ENCODE measurements at regions not wholly inside any gene's neighbourhood (a gene's known extent, or its start where the extent isn't known, plus 50 kb on each side); places are given as distances from the start of the nearest gene placed in this dataset.

DNA sequence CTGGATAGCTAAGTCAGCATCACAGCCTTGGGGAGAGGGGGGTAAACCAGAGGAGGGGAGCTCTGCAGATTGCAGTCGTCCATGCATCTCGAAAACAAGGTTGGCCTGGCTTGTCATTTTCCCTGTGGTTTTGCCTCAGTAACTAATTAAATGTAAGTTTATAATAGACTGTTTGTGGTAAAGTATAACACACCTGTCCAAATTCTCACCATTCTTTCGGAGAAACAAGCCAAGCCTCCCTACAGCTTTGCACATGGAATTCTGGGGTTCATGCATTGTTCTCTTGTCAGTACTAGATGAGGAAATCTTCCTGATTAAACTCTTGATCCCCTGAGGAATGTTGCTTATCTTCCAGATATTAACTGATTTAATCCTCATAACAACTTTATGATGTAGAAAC lies 1065.2 kb upstream of the FAM98A start:
- WGBS, 2 donors, result 40% methylated on average over 3 of the region's 3 CpGs
- TF ChIP-seq, protein P1, sequence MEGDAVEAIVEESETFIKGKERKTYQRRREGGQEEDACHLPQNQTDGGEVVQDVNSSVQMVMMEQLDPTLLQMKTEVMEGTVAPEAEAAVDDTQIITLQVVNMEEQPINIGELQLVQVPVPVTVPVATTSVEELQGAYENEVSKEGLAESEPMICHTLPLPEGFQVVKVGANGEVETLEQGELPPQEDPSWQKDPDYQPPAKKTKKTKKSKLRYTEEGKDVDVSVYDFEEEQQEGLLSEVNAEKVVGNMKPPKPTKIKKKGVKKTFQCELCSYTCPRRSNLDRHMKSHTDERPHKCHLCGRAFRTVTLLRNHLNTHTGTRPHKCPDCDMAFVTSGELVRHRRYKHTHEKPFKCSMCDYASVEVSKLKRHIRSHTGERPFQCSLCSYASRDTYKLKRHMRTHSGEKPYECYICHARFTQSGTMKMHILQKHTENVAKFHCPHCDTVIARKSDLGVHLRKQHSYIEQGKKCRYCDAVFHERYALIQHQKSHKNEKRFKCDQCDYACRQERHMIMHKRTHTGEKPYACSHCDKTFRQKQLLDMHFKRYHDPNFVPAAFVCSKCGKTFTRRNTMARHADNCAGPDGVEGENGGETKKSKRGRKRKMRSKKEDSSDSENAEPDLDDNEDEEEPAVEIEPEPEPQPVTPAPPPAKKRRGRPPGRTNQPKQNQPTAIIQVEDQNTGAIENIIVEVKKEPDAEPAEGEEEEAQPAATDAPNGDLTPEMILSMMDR (IDR thresholded peaks at IDR 0.05), result no peak
- no peak for TF ChIP-seq POLR2A (IDR thresholded peaks at IDR 0.05)
- no peaks in the 10 kb centered on the region for H3K36me3 ChIP-seq
- DNase-seq, result no peak
- intact Hi-C loops (cut with DNase I), result no loop called here
- H3K9me3 ChIP-seq, result no peaks in the 10 kb centered on the region
- H3K4me3 ChIP-seq, result no peak overlapping the region
- H3K4me1 ChIP-seq, result no peaks in the 10 kb centered on the region
- H3K27me3 ChIP-seq, result no peaks in the 10 kb centered on the region
- no peak overlapping the region for H3K27ac ChIP-seq

DNA sequence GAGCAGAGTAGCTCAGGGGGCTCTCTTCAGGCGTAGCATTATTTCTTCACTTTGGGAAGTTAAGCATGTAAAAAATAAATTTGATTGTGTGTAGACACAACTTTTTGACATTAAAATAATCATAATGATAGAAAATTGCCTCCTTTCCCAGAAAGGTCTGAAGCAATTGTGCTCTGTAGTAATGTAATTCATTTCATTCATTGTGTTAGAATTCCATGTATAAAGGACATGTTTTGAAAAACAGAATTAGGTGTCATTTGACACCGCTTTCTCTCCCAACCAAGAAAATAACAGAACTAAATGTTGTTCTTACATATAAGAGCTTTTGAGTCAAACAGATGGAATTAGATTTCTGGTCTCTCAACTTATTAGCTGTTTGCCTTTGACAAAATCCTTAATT lies 1064.2 kb upstream of the FAM98A start:
- intact Hi-C loops (cut with DNase I), result no loop called here
- no peaks in the 10 kb centered on the region for H3K4me1 ChIP-seq
- no peak overlapping the region for H3K27ac ChIP-seq
- H3K9me3 ChIP-seq, result no peaks in the 10 kb centered on the region
- H3K36me3 ChIP-seq, result no peaks in the 10 kb centered on the region
- no peaks in the 10 kb centered on the region for H3K27me3 ChIP-seq
- DNase-seq, result no peak
- TF ChIP-seq POLR2A (IDR thresholded peaks at IDR 0.05), result no peak
- TF ChIP-seq, protein P1 (IDR thresholded peaks at IDR 0.05), result no peak
- no peak overlapping the region for H3K4me3 ChIP-seq
- WGBS, 2 donors, result 84 to 86% methylated on average over 2 of the region's 2 CpGs

DNA sequence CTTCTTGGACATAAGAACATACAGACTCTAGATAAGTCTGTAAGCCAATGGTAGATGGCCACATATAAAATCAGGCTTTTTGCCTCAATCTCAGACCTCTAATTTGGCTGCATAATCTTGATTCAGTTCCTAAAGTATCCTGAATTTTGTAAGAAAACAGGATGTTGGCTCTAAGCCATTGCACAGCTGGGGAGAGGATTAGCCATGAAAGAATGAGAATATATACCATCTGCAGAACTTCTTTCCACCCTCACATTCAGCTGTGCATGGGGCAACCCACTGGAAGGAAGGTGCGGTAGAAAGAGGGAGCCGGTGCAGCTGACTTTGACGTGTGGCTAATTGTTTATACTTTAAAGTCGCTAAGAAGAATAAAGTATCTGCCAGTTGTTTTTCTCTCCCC lies 1061.6 kb upstream of the FAM98A start:
- no peaks in the 10 kb centered on the region for H3K27me3 ChIP-seq
- TF ChIP-seq, protein P1 (IDR thresholded peaks at IDR 0.05), result no peak
- no peak for TF ChIP-seq POLR2A (IDR thresholded peaks at IDR 0.05)
- no peak for DNase-seq
- no peak overlapping the region for H3K4me3 ChIP-seq
- no peaks in the 10 kb centered on the region for H3K9me3 ChIP-seq
- H3K4me1 ChIP-seq, result no peaks in the 10 kb centered on the region
- no peak overlapping the region for H3K27ac ChIP-seq
- no peaks in the 10 kb centered on the region for H3K36me3 ChIP-seq
- WGBS, 2 donors, result 66 to 68% methylated on average over 4 of the region's 4 CpGs
- intact Hi-C loops (cut with DNase I), result no loop called here

GRCh38 chr2:34656632-34657031 lies 1057.5 kb upstream of the FAM98A start:
- H3K27me3 ChIP-seq, result no peaks in the 10 kb centered on the region
- H3K4me3 ChIP-seq, result no peak overlapping the region
- H3K36me3 ChIP-seq, result no peaks in the 10 kb centered on the region
- intact Hi-C loops (cut with DNase I), result no loop called here
- no peaks in the 10 kb centered on the region for H3K9me3 ChIP-seq
- 53 to 72% methylated on average over 3 of the region's 3 CpGs for WGBS, 2 donors
- DNase-seq, result no peak
- no peak overlapping the region for H3K27ac ChIP-seq
- no peaks in the 10 kb centered on the region for H3K4me1 ChIP-seq
- no peak for TF ChIP-seq POLR2A (IDR thresholded peaks at IDR 0.05)
- TF ChIP-seq, protein P1 (IDR thresholded peaks at IDR 0.05), result no peak

GRCh38 chr2:34652636-34653035 lies 1053.5 kb upstream of the FAM98A start:
- intact Hi-C loops (cut with DNase I), result no loop called here
- Histone ChIP-seq H3K36me3 (no peaks in the 10 kb centered on the region), H3K27ac (no peak overlapping the region), H3K9me3 (no peaks in the 10 kb centered on the region), H3K4me1 (no peaks in the 10 kb centered on the region), H3K4me3 (no peak overlapping the region), H3K27me3 (no peaks in the 10 kb centered on the region)
- WGBS, 2 donors, result 60 to 61% methylated on average over 1 of the region's 1 CpG
- no peak for DNase-seq
- TF ChIP-seq, protein P1 (IDR thresholded peaks at IDR 0.05), result no peak
- no peak for TF ChIP-seq POLR2A (IDR thresholded peaks at IDR 0.05)
